H1 (cell line): ENCODE measurements at regions not wholly inside any gene's neighbourhood (a gene's known extent, or its start where the extent isn't known, plus 50 kb on each side); places are given as distances from the start of the nearest gene placed in this dataset.

Source experiments
- CTCF ChIA-PET: fragments of 300-600 bp; sonication (Branson Sonifier 250); formaldehyde crosslinking; loops from one replicate; lab custom pipeline; 2021; ENCODE audit not compliant: partially characterized antibody; lab: Charles Lee
- POLR2A ChIA-PET: fragments of 300-600 bp; sonication (Branson Sonifier 250); formaldehyde crosslinking; loops from one replicate; lab custom pipeline; 2021; ENCODE audit warnings: inconsistent platforms; ENCODE audit not compliant: partially characterized antibody; lab: Charles Lee
- DNase-seq, 2 experiments: peaks; one replicate each; pipeline versions ENCODE4 v3.0.0 to v3.0.0-alpha.2; 2010 to 2022; ENCODE audit warnings: low spot score in 2 of 2, low read depth in 1 of 2, mixed read lengths in 1 of 2
- FAIRE-seq: peaks from 2 replicates; lab custom pipeline; 2011; peaks lifted over from hg19 to GRCh38; lab: Jason Lieb, UNC
- H2AFZ ChIP-seq: 2 replicates; pipeline ENCODE4 v1.8.1; 2012; ENCODE audit warnings: low read length, inconsistent platforms
- H2AK5ac ChIP-seq: 2 replicates; pipeline ENCODE4 v1.6.1; 2013; ENCODE audit warnings: low read depth, low read length
- H2BK120ac ChIP-seq: replicated peaks from 2 replicates; pipeline ENCODE3; 2013; ENCODE audit warnings: low read depth, low read length, inconsistent platforms
- H2BK12ac ChIP-seq: 2 replicates; pipeline ENCODE4 v1.6.1; 2013; ENCODE audit warnings: low read depth, low read length
- H2BK15ac ChIP-seq: 2 replicates; pipeline ENCODE4 v1.6.1; 2013; ENCODE audit warnings: low read length
- H2BK20ac ChIP-seq: 2 replicates; pipeline ENCODE4 v1.6.1; 2013; ENCODE audit warnings: low read length
- H2BK5ac ChIP-seq: 2 replicates; pipeline ENCODE4 v1.6.1; 2013; ENCODE audit warnings: low read depth, low read length
- H3K14ac ChIP-seq: 2 replicates; pipeline ENCODE4 v1.6.1; 2013; ENCODE audit warnings: inconsistent platforms; ENCODE audit not compliant: insufficient read length
- H3K18ac ChIP-seq: 2 replicates; pipeline ENCODE4 v1.6.1; 2013; ENCODE audit warnings: low read length; ENCODE audit errors: extremely low read depth
- H3K23ac ChIP-seq: 2 replicates; pipeline ENCODE4 v1.6.1; 2013; ENCODE audit warnings: inconsistent platforms; ENCODE audit not compliant: insufficient read length
- H3K23me2 ChIP-seq: 2 replicates; pipeline ENCODE4 v1.6.1; 2013; ENCODE audit warnings: low read depth, low read length
- H3K27ac ChIP-seq: 2 replicates; pipeline ENCODE4 v1.6.1; 2011; ENCODE audit warnings: low read depth, low read length, inconsistent platforms
- H3K27me3 ChIP-seq, 4 experiments: replicated peaks in 1 of 4; 1 replicate in 1 of 4; 2 replicates in 3 of 4; pipeline versions ENCODE4 v1.6.1 to v1.8.1; 2011 to 2013; ENCODE audit warnings: low read length in 3 of 4, mild to moderate bottlenecking in 3 of 4, inconsistent platforms in 2 of 4, mixed read lengths in 2 of 4, moderate library complexity in 1 of 4; ENCODE audit not compliant: control insufficient read depth in 3 of 4, insufficient read depth in 3 of 4; ENCODE audit errors: extremely low read depth in 1 of 4
- H3K36me3 ChIP-seq, 4 experiments: 2 replicates each; pipeline versions ENCODE4 v1.6.1 to v1.8.1; 2011 to 2013; ENCODE audit warnings: mild to moderate bottlenecking in 4 of 4, low read length in 3 of 4, moderate library complexity in 2 of 4, control low read depth in 1 of 4, inconsistent platforms in 1 of 4; ENCODE audit not compliant: insufficient read depth in 4 of 4, control insufficient read depth in 2 of 4
- H3K4ac ChIP-seq: replicated peaks from 2 replicates; pipeline ENCODE3; 2013; ENCODE audit warnings: low read length, low read depth, mixed read lengths, inconsistent platforms; ENCODE audit not compliant: insufficient read length
- H3K4me1 ChIP-seq, 4 experiments: replicated peaks in 1 of 4; 1 replicate in 1 of 4; 2 replicates in 3 of 4; pipeline versions ENCODE4 v1.6.1 to v1.8.1; 2011 to 2013; ENCODE audit warnings: low read length in 3 of 4, inconsistent platforms in 2 of 4, mixed read lengths in 1 of 4; ENCODE audit not compliant: insufficient read depth in 4 of 4, control insufficient read depth in 3 of 4
- H3K4me2 ChIP-seq, 2 experiments: 2 replicates each; pipeline versions ENCODE4 v1.6.1 to v1.8.1; 2011 to 2013; ENCODE audit warnings: low read depth in 2 of 2, low read length in 2 of 2, control low read depth in 1 of 2, inconsistent platforms in 1 of 2, mild to moderate bottlenecking in 1 of 2; ENCODE audit not compliant: insufficient read depth in 1 of 2
- H3K4me3 ChIP-seq, 4 experiments: fragments of 200-600, 300-600 bp in 1 of 4; sonication (generic), shearing (Covaris generic), sonication (Bioruptor Twin) in 1 of 4; 2 replicates each; pipeline versions ENCODE4 v1.5.1 to v1.8.1; 2011 to 2016; ENCODE audit warnings: low read length in 4 of 4, low read depth in 3 of 4, control low read depth in 2 of 4, inconsistent platforms in 2 of 4, mild to moderate bottlenecking in 2 of 4, mixed read lengths in 1 of 4, moderate library complexity in 1 of 4; ENCODE audit not compliant: insufficient read depth in 2 of 4; ENCODE audit errors: extremely low read depth in 1 of 4
- H3K56ac ChIP-seq: replicated peaks from 2 replicates; pipeline ENCODE3; 2013; ENCODE audit warnings: low read depth, mild to moderate bottlenecking, mixed read lengths, low read length, inconsistent platforms; ENCODE audit not compliant: insufficient read length
- H3K79me1 ChIP-seq: 2 replicates; pipeline ENCODE4 v1.6.1; 2013; ENCODE audit warnings: low read depth, low read length, control low read depth
- H3K79me2 ChIP-seq, 2 experiments: 2 replicates each; pipeline versions ENCODE4 v1.6.1 to v1.8.1; 2012 to 2013; ENCODE audit warnings: low read length in 2 of 2, mild to moderate bottlenecking in 2 of 2, inconsistent platforms in 1 of 2; ENCODE audit not compliant: insufficient read depth in 2 of 2, control insufficient read depth in 1 of 2
- H3K9ac ChIP-seq, 4 experiments: replicated peaks in 1 of 4; 1 replicate in 1 of 4; 2 replicates in 3 of 4; pipeline versions ENCODE4 v1.6.1 to v1.8.1; 2011 to 2013; ENCODE audit warnings: low read depth in 3 of 4, low read length in 3 of 4, control low read depth in 2 of 4, mild to moderate bottlenecking in 2 of 4, moderate library complexity in 2 of 4, inconsistent platforms in 1 of 4; ENCODE audit errors: extremely low read depth in 1 of 4
- H3K9me3 ChIP-seq, 2 experiments: 2 replicates each; pipeline versions ENCODE4 v1.6.1 to v1.8.1; 2012 to 2013; ENCODE audit warnings: mild to moderate bottlenecking in 2 of 2, moderate library complexity in 2 of 2, control low read depth in 1 of 2, inconsistent platforms in 1 of 2, low read depth in 1 of 2, low read length in 1 of 2, mixed read lengths in 1 of 2; ENCODE audit not compliant: insufficient read depth in 2 of 2
- H4K20me1 ChIP-seq, 2 experiments: replicated peaks in 1 of 2; 2 replicates each; pipeline versions ENCODE3 to v1.8.1; 2011 to 2013; ENCODE audit warnings: inconsistent platforms in 2 of 2, low read length in 2 of 2, mild to moderate bottlenecking in 1 of 2; ENCODE audit not compliant: insufficient read depth in 2 of 2, control insufficient read depth in 1 of 2
- H4K5ac ChIP-seq: 2 replicates; pipeline ENCODE4 v1.6.1; 2013; ENCODE audit warnings: low read length, low read depth, mixed read lengths, inconsistent platforms; ENCODE audit not compliant: insufficient read length
- H4K8ac ChIP-seq: 2 replicates; pipeline ENCODE4 v1.8.0; 2013; ENCODE audit warnings: mild to moderate bottlenecking, moderate library complexity, low read length, inconsistent platforms; ENCODE audit not compliant: insufficient read depth; ENCODE audit errors: extremely low read depth
- H4K91ac ChIP-seq: replicated peaks from 2 replicates; pipeline ENCODE3; 2013; ENCODE audit warnings: low read length, mixed read lengths, inconsistent platforms; ENCODE audit not compliant: insufficient read length
- ASH2L ChIP-seq: fragments of 200-600, 300-600 bp; sonication (generic); IDR thresholded peaks from one replicate; pipeline ENCODE4 v1.7.1; 2017; ENCODE audit warnings: low read length
- ATF3 ChIP-seq: IDR thresholded peaks from 2 replicates; pipeline ENCODE4 v1.6.1; 2011; ENCODE audit warnings: low read depth, mild to moderate bottlenecking, low read length; ENCODE audit not compliant: insufficient read depth
- CHD2 ChIP-seq: IDR thresholded peaks from 2 replicates; pipeline ENCODE4 v1.6.1; 2012; ENCODE audit warnings: low read length, improper control_type of control experiment
- GABPA ChIP-seq: IDR thresholded peaks from 2 replicates; pipeline ENCODE4 v1.6.1; 2011; ENCODE audit warnings: mild to moderate bottlenecking, low read length, moderate library complexity, borderline replicate concordance; ENCODE audit not compliant: insufficient read depth
- KDM1A ChIP-seq: fragments of 200-600, 300-600 bp; sonication (generic); IDR thresholded peaks from 2 replicates; pipeline ENCODE4 v1.7.1; 2016; ENCODE audit warnings: mild to moderate bottlenecking, low read length, borderline replicate concordance
- KDM4A ChIP-seq: IDR thresholded peaks from one replicate; pipeline ENCODE4 v1.7.1; 2012; ENCODE audit warnings: low read depth, mild to moderate bottlenecking, moderate library complexity, low read length, inconsistent platforms; ENCODE audit not compliant: severe bottlenecking
- NRF1 ChIP-seq: IDR thresholded peaks from 2 replicates; pipeline ENCODE4 v1.6.1; 2011; ENCODE audit warnings: mild to moderate bottlenecking, low read depth, low read length, improper control_type of control experiment
- SIN3A ChIP-seq, 2 experiments: IDR thresholded peaks in 1 of 2; conservative IDR thresholded peaks in 1 of 2; 2 replicates each; pipeline ENCODE4 v1.6.1; 2011 to 2012; ENCODE audit warnings: low read length in 2 of 2, improper control_type of control experiment in 1 of 2, low read depth in 1 of 2, mild to moderate bottlenecking in 1 of 2
- SP2 ChIP-seq: IDR thresholded peaks from 2 replicates; pipeline ENCODE4 v1.6.1; 2012; ENCODE audit warnings: mild to moderate bottlenecking, low read length, inconsistent platforms
- SP4 ChIP-seq: IDR thresholded peaks from 2 replicates; pipeline ENCODE4 v1.6.1; 2012; ENCODE audit warnings: low read length, inconsistent platforms
- TAF1 ChIP-seq: IDR thresholded peaks from 2 replicates; pipeline ENCODE4 v1.6.1; 2011; ENCODE audit warnings: mild to moderate bottlenecking, low read depth, low read length
- TCF12 ChIP-seq: IDR thresholded peaks from 2 replicates; pipeline ENCODE4 v1.6.1; 2011; ENCODE audit warnings: low read depth, mild to moderate bottlenecking, low read length
- TEAD4 ChIP-seq: IDR thresholded peaks from 2 replicates; pipeline ENCODE4 v1.6.1; 2012; ENCODE audit warnings: low read depth, low read length, inconsistent platforms, mixed read lengths
- WGBS, 2 experiments: shearing (Covaris generic) in 1 of 2; methylation state at CpG; one replicate each; pipeline versions ENCODE4 v1.1.6 to v1.1.7; 2013 to 2015; ENCODE audit warnings: low lambda C conversion rate in 2 of 2, mixed read lengths in 2 of 2, inconsistent platforms in 1 of 2, low coverage in 1 of 2, missing lambda C conversion rate in 1 of 2; ENCODE audit not compliant: insufficient replicate concordance in 2 of 2, insufficient coverage in 1 of 2, insufficient read length in 1 of 2; ENCODE audit errors: extremely low coverage in 1 of 2, missing lambda C conversion rate in 1 of 2; 5-methylcytosine and 5-hydroxymethylcytosine counted together

- Histone ChIP-seq H3K4me2 (no peak overlapping the region), H3K23me2 (no peaks in the 10 kb centered on the region), H3K18ac (no peak overlapping the region), H2AK5ac (no peak overlapping the region), H4K91ac (no peak overlapping the region), H3K36me3 (peaks cover 0 to 2% (median 0%) of the 10 kb centered on the region in 4 experiments; a peak in 2 of 8 replicates), H3K14ac (no peak overlapping the region), H2BK5ac (no peak overlapping the region), H3K4ac (no peak overlapping the region), H4K8ac (no peak overlapping the region), H3K27ac (no peak overlapping the region), H3K4me1 (peaks cover 2 to 11% (median 9%) of the 10 kb centered on the region in 4 experiments; a peak in 5 of 7 replicates), H2BK12ac (no peak overlapping the region), H2BK20ac (no peak overlapping the region), H3K56ac (no peak overlapping the region), H3K9ac (no peak overlapping the region), H2AFZ (no peak overlapping the region), H3K27me3 (no peaks in the 10 kb centered on the region), H3K79me1 (no peaks in the 10 kb centered on the region), H3K79me2 (no peaks in the 10 kb centered on the region), H4K5ac (no peak overlapping the region), H3K9me3 (no peaks in the 10 kb centered on the region; a peak in 1 of 4 replicates), H4K20me1 (no peaks in the 10 kb centered on the region), H3K4me3 (no peak overlapping the region; a peak in 1 of 8 replicates), H2BK15ac (no peak overlapping the region), H2BK120ac (no peak overlapping the region), H3K23ac (no peak overlapping the region)
- DNase-seq, result no peak
- 53% methylated on average over 1 of the region's 1 CpG; no CpG with 5 or more reads in 1 of the 2 experiments for WGBS, 2 experiments
- no peak for TF ChIP-seq KDM4A
- no peak for TF ChIP-seq TEAD4
- no peak for TF ChIP-seq NRF1
- no peak for TF ChIP-seq TCF12
- TF ChIP-seq TAF1, result no peak
- TF ChIP-seq ASH2L, result no peak
- no peak for TF ChIP-seq CHD2
- no peak for TF ChIP-seq SP4
- no peak for TF ChIP-seq ATF3
- TF ChIP-seq KDM1A, result no peak
- TF ChIP-seq SIN3A (conservative IDR thresholded peaks at IDR 0.05 in 1 of 2, IDR thresholded peaks at IDR 0.05 in 1 of 2; ENCODE audit: low read depth in 1 of 2, low read length in 2 of 2), result no peak
- no peak for TF ChIP-seq SP2
- TF ChIP-seq GABPA, result no peak
- CTCF ChIA-PET, result no interaction called here
- no peak for FAIRE-seq
- POLR2A ChIA-PET, result no interaction called here
These were observed 1619.0 kb upstream of the WWC1 start for GRCh38 chr5:166672431-166672830.
